Subcutaneous abdominal adipose tissue (tissue), 5 donors: ENCODE measurements at regions not wholly inside any gene's neighbourhood (a gene's known extent, or its start where the extent isn't known, plus 50 kb on each side); places are given as distances from the start of the nearest gene placed in this dataset.
A peak's percentile ranks its signal among the peaks of the same experiment; 100 is the strongest.

Source experiments
- H3K27ac ChIP-seq: one replicate; pipeline ENCODE4 v1.7.0; 2013; ENCODE audit warnings: low read depth, mild to moderate bottlenecking, inconsistent platforms, low read length, moderate library complexity
- H3K27me3 ChIP-seq, 5 donors: one replicate each; pipeline ENCODE4 v1.7.0; 2013; ENCODE audit warnings: low read length in 5 of 5, inconsistent platforms in 1 of 5; ENCODE audit not compliant: control insufficient read depth in 5 of 5, insufficient read depth in 4 of 5
- H3K36me3 ChIP-seq, 5 donors: one replicate each; pipeline ENCODE4 v1.7.0; 2013; ENCODE audit warnings: low read length in 5 of 5; ENCODE audit not compliant: control insufficient read depth in 5 of 5, insufficient read depth in 5 of 5
- H3K4me1 ChIP-seq, 5 donors: one replicate each; pipeline ENCODE4 v1.7.0; 2013; ENCODE audit warnings: low read length in 5 of 5, mild to moderate bottlenecking in 3 of 5, moderate library complexity in 1 of 5; ENCODE audit not compliant: control insufficient read depth in 5 of 5, insufficient read depth in 5 of 5
- H3K4me3 ChIP-seq, 5 donors: one replicate each; pipeline ENCODE4 v1.7.0; 2013; ENCODE audit warnings: low read length in 5 of 5, low read depth in 1 of 5
- H3K9ac ChIP-seq, 5 donors: one replicate each; pipeline ENCODE4 v1.7.0; 2013; ENCODE audit warnings: low read length in 5 of 5, mild to moderate bottlenecking in 4 of 5, moderate library complexity in 3 of 5
- H3K9me3 ChIP-seq, 5 donors: one replicate each; pipeline ENCODE4 v1.7.0; 2013; ENCODE audit warnings: low read length in 5 of 5; ENCODE audit not compliant: control insufficient read depth in 5 of 5
- donor health status: healthy.
- donor health status: healthy.
- donor health status: healthy.
- donor health status: healthy.
- donor health status: healthy.

GRCh38 chr9:127561491-127562278 is 50.4 kb upstream of the STXBP1 start:
- Histone ChIP-seq H3K36me3 (peaks cover 0 to 20% (median 12%) of the 10 kb centered on the region in 5 donors), H3K9me3 (no peaks in the 10 kb centered on the region), H3K27me3 (peaks cover 0 to 9% (median 0%) of the 10 kb centered on the region in 5 donors), H3K4me1 (peaks cover 17 to 65% (median 44%) of the 10 kb centered on the region in 5 donors), H3K27ac (peak overlapping the region; percentile 76), H3K4me3 (peak overlapping the region in 1 of 5 donors; percentile 17), H3K9ac (peak overlapping the region in 1 of 5 donors; percentile 30)
